CD1c-positive myeloid dendritic cell (primary cell): ENCODE measurements at regions not wholly inside any gene's neighbourhood (a gene's known extent, or its start where the extent isn't known, plus 50 kb on each side); places are given as distances from the start of the nearest gene placed in this dataset.
"Not testable (repeated sequence)": the region's sequence is repeated elsewhere in the genome, so short reads cannot be mapped to it uniquely, and the experiment has no call there.

Experiments used
- DNase-seq: peaks from one replicate; pipeline ENCODE4 v3.0.0-alpha.2; 2016; ENCODE audit errors: extremely low spot score

- no peak for DNase-seq
Measured at GRCh38 chr11:98659431-98659830, 361.3 kb upstream of the CNTN5 start.

- DNase-seq: no peak
Measured at GRCh38 chr11:98674390-98674789, 346.4 kb upstream of the CNTN5 start.

- DNase-seq: no peak
Measured at GRCh38 chr11:98679673-98680072, 341.1 kb upstream of the CNTN5 start.

- DNase-seq: no peak
Measured at GRCh38 chr11:98701541-98701940, 319.2 kb upstream of the CNTN5 start.

- DNase-seq: no peak
Measured at GRCh38 chr11:98703779-98704556, 316.8 kb upstream of the CNTN5 start.

GRCh38 chr11:98710026-98710425, 310.7 kb upstream of the CNTN5 start:
- DNase-seq: no peak

GRCh38 chr11:98710986-98711385, 309.8 kb upstream of the CNTN5 start:
- DNase-seq: no peak

GRCh38 chr11:98720951-98721350, 299.8 kb upstream of the CNTN5 start:
- DNase-seq: no peak

- DNase-seq: no peak
Measured at GRCh38 chr11:98725471-98725870, 295.3 kb upstream of the CNTN5 start.

GRCh38 chr11:98728421-98728820, 292.3 kb upstream of the CNTN5 start:
- no peak for DNase-seq

- DNase-seq: no peak
Measured at GRCh38 chr11:98729118-98729517, 291.6 kb upstream of the CNTN5 start.

GRCh38 chr11:98732947-98733346, 287.8 kb upstream of the CNTN5 start:
- no peak for DNase-seq

GRCh38 chr11:98733378-98733777, 287.4 kb upstream of the CNTN5 start:
- not testable (repeated sequence) for DNase-seq

GRCh38 chr11:98734686-98735085, 286.1 kb upstream of the CNTN5 start:
- DNase-seq: no peak

- no peak for DNase-seq
Measured at GRCh38 chr11:98736833-98737232, 283.9 kb upstream of the CNTN5 start.

- DNase-seq: no peak
Measured at GRCh38 chr11:98740321-98740720, 280.4 kb upstream of the CNTN5 start.

GRCh38 chr11:98763446-98763845, 257.3 kb upstream of the CNTN5 start:
- DNase-seq: not testable (repeated sequence)

GRCh38 chr11:98766903-98767302, 253.8 kb upstream of the CNTN5 start:
- no peak for DNase-seq

GRCh38 chr11:98770046-98770445, 250.7 kb upstream of the CNTN5 start:
- not testable (repeated sequence) for DNase-seq

GRCh38 chr11:98771791-98772190, 249.0 kb upstream of the CNTN5 start:
- DNase-seq: no peak

- no peak for DNase-seq
Measured at GRCh38 chr11:98772893-98773292, 247.9 kb upstream of the CNTN5 start.

- DNase-seq: no peak
Measured at GRCh38 chr11:98793276-98793675, 227.5 kb upstream of the CNTN5 start.

GRCh38 chr11:98798333-98798732, 222.4 kb upstream of the CNTN5 start:
- no peak for DNase-seq

- DNase-seq: no peak
Measured at GRCh38 chr11:98800696-98801095, 220.1 kb upstream of the CNTN5 start.
